ENCODE measurements at regions not wholly inside any gene's neighbourhood (a gene's known extent, or its start where the extent isn't known, plus 50 kb on each side); places are given as distances from the start of the nearest gene placed in this dataset.

DNA sequence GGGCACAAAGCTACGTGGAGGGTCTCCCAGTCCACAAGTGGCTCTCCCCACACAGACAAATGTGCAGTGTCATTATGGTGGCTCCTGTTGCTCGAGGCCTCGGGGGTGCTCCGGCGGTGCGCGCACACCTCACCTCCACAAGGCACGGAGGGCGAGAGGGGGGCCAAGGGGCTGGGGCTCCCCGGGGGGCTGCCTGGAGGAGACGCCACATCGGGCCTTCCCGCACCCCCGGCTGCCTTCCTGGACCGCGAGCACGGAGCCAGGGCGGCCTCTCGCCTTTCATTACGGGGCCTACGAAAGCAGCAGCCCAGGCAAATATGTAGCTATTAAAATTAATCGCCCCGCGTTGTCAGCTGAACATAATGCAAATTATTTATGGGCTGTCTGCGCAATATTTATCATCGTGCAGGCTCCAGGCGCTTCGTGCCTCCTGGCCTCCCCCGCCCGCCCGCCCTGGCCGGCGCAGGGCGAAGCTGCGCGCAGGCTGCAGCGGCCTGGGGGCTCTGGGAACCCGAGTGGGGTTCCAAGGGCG, 70.8 kb upstream of the BCOR start:
- H3K4me1 Mint-ChIP-seq (ENCODE audit: low read depth, unreplicated experiment), result peaks cover 37% of the 10 kb centered on the region
- peak overlapping the region; percentile 59 for H3K4me3 Mint-ChIP-seq (ENCODE audit: low read depth, unreplicated experiment)
- BruUV-seq (replicated peaks), result no TSS peak
- CTCF ChIA-PET, result no interaction called here
- peaks cover 10% of the 10 kb centered on the region for H3K36me3 Mint-ChIP-seq (ENCODE audit: insufficient read depth, unreplicated experiment)
- H3K9me3 Mint-ChIP-seq (ENCODE audit: low read depth, unreplicated experiment), result no peaks in the 10 kb centered on the region
- intact Hi-C loops (cut with micrococcal nuclease; ENCODE audit: unreplicated experiment), result loop anchor here (1.0 to 5.0 kb wide), 3 partner anchors 61 to 436 kb away; no protein-coding TSS in a partner anchor
- no peak overlapping the region for H3K27ac Mint-ChIP-seq (ENCODE audit: unreplicated experiment)
- peaks cover 9% of the 10 kb centered on the region for H3K27me3 Mint-ChIP-seq (ENCODE audit: unreplicated experiment)
- TF ChIP-seq, protein P1, sequence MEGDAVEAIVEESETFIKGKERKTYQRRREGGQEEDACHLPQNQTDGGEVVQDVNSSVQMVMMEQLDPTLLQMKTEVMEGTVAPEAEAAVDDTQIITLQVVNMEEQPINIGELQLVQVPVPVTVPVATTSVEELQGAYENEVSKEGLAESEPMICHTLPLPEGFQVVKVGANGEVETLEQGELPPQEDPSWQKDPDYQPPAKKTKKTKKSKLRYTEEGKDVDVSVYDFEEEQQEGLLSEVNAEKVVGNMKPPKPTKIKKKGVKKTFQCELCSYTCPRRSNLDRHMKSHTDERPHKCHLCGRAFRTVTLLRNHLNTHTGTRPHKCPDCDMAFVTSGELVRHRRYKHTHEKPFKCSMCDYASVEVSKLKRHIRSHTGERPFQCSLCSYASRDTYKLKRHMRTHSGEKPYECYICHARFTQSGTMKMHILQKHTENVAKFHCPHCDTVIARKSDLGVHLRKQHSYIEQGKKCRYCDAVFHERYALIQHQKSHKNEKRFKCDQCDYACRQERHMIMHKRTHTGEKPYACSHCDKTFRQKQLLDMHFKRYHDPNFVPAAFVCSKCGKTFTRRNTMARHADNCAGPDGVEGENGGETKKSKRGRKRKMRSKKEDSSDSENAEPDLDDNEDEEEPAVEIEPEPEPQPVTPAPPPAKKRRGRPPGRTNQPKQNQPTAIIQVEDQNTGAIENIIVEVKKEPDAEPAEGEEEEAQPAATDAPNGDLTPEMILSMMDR (IDR thresholded peaks at IDR 0.05; ENCODE audit: unreplicated experiment), result no peak
- DNase-seq, result no peak

DNA sequence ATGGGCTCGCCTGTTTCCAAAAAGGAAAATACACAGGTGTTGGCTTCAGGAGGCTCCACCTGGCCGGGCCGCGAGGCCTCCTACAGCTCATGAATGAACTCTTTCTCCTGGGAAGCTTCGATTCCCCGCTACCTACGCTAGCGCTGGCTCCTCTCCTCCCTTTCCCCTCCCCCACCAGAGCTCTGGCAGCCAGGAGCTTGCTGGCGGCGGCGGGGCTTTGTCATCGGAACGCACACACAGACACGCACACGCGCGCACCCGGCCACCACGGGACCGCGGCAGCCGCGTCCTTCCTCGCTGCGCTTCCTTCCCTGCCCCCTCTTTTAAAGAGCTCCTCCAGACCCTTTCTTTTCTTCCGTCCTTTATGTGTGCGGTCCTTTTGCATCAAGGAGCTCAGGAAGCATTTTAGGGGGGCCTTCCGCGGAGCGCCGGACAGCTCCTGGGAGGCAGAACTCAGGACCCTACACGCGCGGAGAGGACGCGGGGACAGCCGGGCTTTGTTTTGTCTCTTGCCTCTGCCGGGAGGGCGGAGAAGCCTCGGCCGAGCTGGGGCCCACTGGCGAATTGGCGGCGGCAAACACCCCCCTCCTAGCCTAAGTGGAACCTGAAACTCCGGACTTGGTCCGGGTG, 70.2 kb upstream of the BCOR start:
- TF ChIP-seq, protein P1 (IDR thresholded peaks at IDR 0.05; ENCODE audit: unreplicated experiment), result no peak
- Mint-ChIP-seq H3K4me1 (ENCODE audit: low read depth, unreplicated experiment) (peaks cover 31% of the 10 kb centered on the region), H3K4me3 (ENCODE audit: low read depth, unreplicated experiment) (peak overlapping the region; percentile 59), H3K27ac (ENCODE audit: unreplicated experiment) (no peak overlapping the region), H3K9me3 (ENCODE audit: low read depth, unreplicated experiment) (no peaks in the 10 kb centered on the region), H3K36me3 (ENCODE audit: insufficient read depth, unreplicated experiment) (peaks cover 10% of the 10 kb centered on the region), H3K27me3 (ENCODE audit: unreplicated experiment) (peaks cover 9% of the 10 kb centered on the region)
- CTCF ChIA-PET, result no interaction called here
- BruUV-seq (replicated peaks), result no TSS peak
- intact Hi-C loops (cut with micrococcal nuclease; ENCODE audit: unreplicated experiment), result loop anchor here (5.0 kb wide), 2 partner anchors 81 to 436 kb away; no protein-coding TSS in a partner anchor
- DNase-seq, result no peak

DNA sequence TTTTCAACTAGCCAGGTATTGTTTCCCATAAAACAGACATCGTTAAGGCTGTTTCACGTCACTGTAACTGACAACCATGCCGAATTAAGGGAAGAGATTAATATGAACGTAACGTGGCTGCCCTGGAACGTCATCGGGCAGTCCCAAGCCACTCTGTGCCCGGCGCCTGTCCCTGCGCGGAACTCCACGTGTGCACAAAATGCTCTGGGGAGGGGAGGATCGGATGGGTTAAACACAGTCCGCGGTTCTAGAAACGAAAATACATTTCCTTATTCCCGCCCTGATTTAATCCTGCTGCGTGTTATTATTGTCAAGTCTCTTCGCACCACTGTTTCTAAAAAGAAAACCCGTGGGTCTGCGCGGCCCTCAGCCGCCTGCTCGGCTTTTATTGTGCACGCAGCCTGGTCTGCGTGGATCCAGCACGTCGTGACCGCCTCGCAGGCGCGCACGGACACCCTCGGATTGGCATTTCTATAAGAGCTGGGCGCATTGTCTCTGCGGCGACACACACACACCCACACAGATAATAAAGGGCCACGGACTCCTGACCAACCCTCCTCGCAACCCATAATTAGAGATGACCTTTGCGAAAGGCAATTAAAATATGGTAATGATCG, 69.6 kb upstream of the BCOR start:
- TF ChIP-seq, protein P1 (IDR thresholded peaks at IDR 0.05; ENCODE audit: unreplicated experiment), result no peak

DNA sequence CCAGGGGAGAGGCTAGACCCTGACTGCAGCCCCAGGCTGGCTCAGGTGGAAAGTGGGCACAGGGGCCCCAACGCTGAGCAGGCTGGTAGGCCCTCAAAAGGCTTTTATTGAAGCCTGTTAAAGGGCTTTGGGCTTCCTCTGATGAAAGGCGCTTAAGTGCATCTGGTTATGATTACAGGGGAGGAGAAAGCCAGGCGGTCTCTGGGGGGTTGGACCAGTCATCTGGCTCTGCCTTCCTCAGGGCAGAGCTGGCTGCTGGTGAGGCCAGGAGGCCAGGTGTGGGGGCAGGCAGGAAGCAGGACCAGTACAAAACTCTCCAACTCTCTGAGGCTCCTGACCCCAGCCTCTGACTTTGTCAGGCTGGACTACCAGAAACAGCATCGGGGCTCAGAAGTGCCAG, 68.8 kb upstream of the BCOR start:
- no TSS peak for BruUV-seq (replicated peaks)
- H3K36me3 Mint-ChIP-seq (ENCODE audit: insufficient read depth, unreplicated experiment), result no peaks in the 10 kb centered on the region
- no peak overlapping the region for H3K27ac Mint-ChIP-seq (ENCODE audit: unreplicated experiment)
- TF ChIP-seq, protein P1 (IDR thresholded peaks at IDR 0.05; ENCODE audit: unreplicated experiment), result no peak
- H3K4me3 Mint-ChIP-seq (ENCODE audit: low read depth, unreplicated experiment), result no peak overlapping the region
- CTCF ChIA-PET, result interaction anchor here (0.7 to 1.1 kb wide), 2 partner anchors 10 to 55 kb away, joined by 4 to 6 read pairs; no protein-coding TSS in a partner anchor
- peaks cover 26% of the 10 kb centered on the region for H3K4me1 Mint-ChIP-seq (ENCODE audit: low read depth, unreplicated experiment)
- intact Hi-C loops (cut with micrococcal nuclease; ENCODE audit: unreplicated experiment), result loop anchor here (5.0 kb wide), 2 partner anchors 79 to 434 kb away; no protein-coding TSS in a partner anchor
- peaks cover 9% of the 10 kb centered on the region for H3K27me3 Mint-ChIP-seq (ENCODE audit: unreplicated experiment)
- no peak for DNase-seq
- H3K9me3 Mint-ChIP-seq (ENCODE audit: low read depth, unreplicated experiment), result no peaks in the 10 kb centered on the region

More for the DNA sequence above, 69.6 kb upstream of the BCOR start:
- H3K36me3 Mint-ChIP-seq (ENCODE audit: insufficient read depth, unreplicated experiment), result peaks cover 5% of the 10 kb centered on the region
- no peaks in the 10 kb centered on the region for H3K9me3 Mint-ChIP-seq (ENCODE audit: low read depth, unreplicated experiment)
- H3K27ac Mint-ChIP-seq (ENCODE audit: unreplicated experiment), result no peak overlapping the region
- peaks cover 9% of the 10 kb centered on the region for H3K27me3 Mint-ChIP-seq (ENCODE audit: unreplicated experiment)
- DNase-seq, result no peak
- CTCF ChIA-PET, result interaction anchor here (1.1 kb wide), 1 partner anchor 10 kb away, joined by 6 read pairs; no protein-coding TSS in a partner anchor
- BruUV-seq (replicated peaks), result no TSS peak
- H3K4me3 Mint-ChIP-seq (ENCODE audit: low read depth, unreplicated experiment), result peak overlapping the region; percentile 59
- peaks cover 26% of the 10 kb centered on the region for H3K4me1 Mint-ChIP-seq (ENCODE audit: low read depth, unreplicated experiment)
- intact Hi-C loops (cut with micrococcal nuclease; ENCODE audit: unreplicated experiment), result loop anchor here (5.0 kb wide), 2 partner anchors 80 to 435 kb away; no protein-coding TSS in a partner anchor
